Kidney epithelial cell (primary cell): ENCODE measurements at regions not wholly inside any gene's neighbourhood (a gene's known extent, or its start where the extent isn't known, plus 50 kb on each side); places are given as distances from the start of the nearest gene placed in this dataset.

Experiments
- DNase-seq: peaks from one replicate; pipeline ENCODE4 v3.0.0-alpha.2; 2010; ENCODE audit warnings: low read depth
- H3K27me3 ChIP-seq: 2 replicates; pipeline ENCODE4 v1.6.0; 2011; ENCODE audit warnings: low read length; ENCODE audit not compliant: control insufficient read depth, insufficient read depth
- H3K36me3 ChIP-seq: 2 replicates; pipeline ENCODE4 v1.5.1; 2011; ENCODE audit warnings: low read length; ENCODE audit not compliant: control insufficient read depth, insufficient read depth
- H3K4me3 ChIP-seq: 2 replicates; pipeline ENCODE4 v1.5.1; 2011; ENCODE audit warnings: low read depth, mild to moderate bottlenecking, control low read depth, low read length
- CTCF ChIP-seq: IDR thresholded peaks from 2 replicates; pipeline ENCODE4 v1.5.1; 2011; ENCODE audit warnings: mild to moderate bottlenecking, moderate library complexity, low read length, control low read depth, inconsistent platforms; ENCODE audit not compliant: insufficient read depth, poor library complexity, severe bottlenecking

- DNase-seq: no peak
- no peaks in the 10 kb centered on the region for H3K27me3 ChIP-seq
- TF ChIP-seq CTCF: no peak
- H3K4me3 ChIP-seq: no peak overlapping the region
- no peaks in the 10 kb centered on the region for H3K36me3 ChIP-seq
Measured at GRCh38 chr11:70780246-70780535, 381.9 kb downstream of the CTTN start.

GRCh38 chr11:70782401-70782913, 384.1 kb downstream of the CTTN start:
- DNase-seq: no peak
- Histone ChIP-seq H3K27me3 (no peaks in the 10 kb centered on the region), H3K4me3 (no peak overlapping the region), H3K36me3 (no peaks in the 10 kb centered on the region)
- TF ChIP-seq CTCF: no peak

GRCh38 chr11:70783356-70783755, 385.0 kb downstream of the CTTN start:
- TF ChIP-seq CTCF: no peak
- Histone ChIP-seq H3K36me3 (no peaks in the 10 kb centered on the region), H3K4me3 (no peak overlapping the region), H3K27me3 (no peaks in the 10 kb centered on the region)
- DNase-seq: no peak

- Histone ChIP-seq H3K27me3 (no peaks in the 10 kb centered on the region), H3K4me3 (no peak overlapping the region), H3K36me3 (no peaks in the 10 kb centered on the region)
- no peak for TF ChIP-seq CTCF
- DNase-seq: no peak
Measured at GRCh38 chr11:70783821-70784220, 385.5 kb downstream of the CTTN start.

GRCh38 chr11:70785372-70785771, 387.0 kb downstream of the CTTN start:
- Histone ChIP-seq H3K4me3 (no peak overlapping the region), H3K36me3 (no peaks in the 10 kb centered on the region), H3K27me3 (no peaks in the 10 kb centered on the region)
- DNase-seq: no peak
- TF ChIP-seq CTCF: no peak

GRCh38 chr11:70786021-70786665, 387.8 kb downstream of the CTTN start:
- TF ChIP-seq CTCF: no peak
- Histone ChIP-seq H3K36me3 (no peaks in the 10 kb centered on the region), H3K27me3 (no peaks in the 10 kb centered on the region), H3K4me3 (no peak overlapping the region)
- DNase-seq: no peak
